22Rv1 (cell line): ENCODE measurements at regions not wholly inside any gene's neighbourhood (a gene's known extent, or its start where the extent isn't known, plus 50 kb on each side); places are given as distances from the start of the nearest gene placed in this dataset.

Experiments used
- CTCF ChIP-seq: fragments of 450-650 bp; IDR thresholded peaks from 2 replicates; pipeline ENCODE4 v1.5.1; 2017; ENCODE audit warnings: mild to moderate bottlenecking
- ZFX ChIP-seq: fragments of 450-650 bp; IDR thresholded peaks from 2 replicates; pipeline ENCODE4 v1.6.1; 2017; ENCODE audit warnings: antibody characterized with exemption, borderline replicate concordance

GRCh38 chr6:23533311-23533710, 592.7 kb upstream of the NRSN1 start:
- TF ChIP-seq CTCF = no peak
- no peak for TF ChIP-seq ZFX
